GF-D8 (cell line): ENCODE measurements at regions not wholly inside any gene's neighbourhood (a gene's known extent, or its start where the extent isn't known, plus 50 kb on each side); places are given as distances from the start of the nearest gene placed in this dataset.

Source experiments
- DNase-seq: peaks from one replicate; lab custom pipeline; 2025; lab: John Stamatoyannopoulos, UW

DNA sequence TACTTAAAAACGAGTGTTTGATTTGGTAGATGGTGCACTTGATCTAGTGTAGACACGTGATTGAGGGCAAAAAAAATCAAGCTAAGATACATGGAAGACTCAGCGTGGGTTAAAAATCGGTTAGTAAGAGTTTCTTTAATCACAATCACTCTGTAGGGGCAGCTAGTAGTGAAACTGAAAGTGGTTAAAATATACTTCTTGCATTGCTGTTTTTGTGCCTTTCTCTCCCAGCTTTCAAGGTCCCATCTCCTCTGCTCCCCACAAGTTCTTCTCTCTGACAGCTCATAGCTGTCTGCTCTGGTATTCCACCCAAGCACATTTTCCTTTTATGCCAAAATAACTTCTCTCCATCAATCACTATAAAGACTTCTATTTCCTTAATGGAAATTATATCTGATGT lies 1089.7 kb downstream of the EFNB2 start:
- no peak for DNase-seq

DNA sequence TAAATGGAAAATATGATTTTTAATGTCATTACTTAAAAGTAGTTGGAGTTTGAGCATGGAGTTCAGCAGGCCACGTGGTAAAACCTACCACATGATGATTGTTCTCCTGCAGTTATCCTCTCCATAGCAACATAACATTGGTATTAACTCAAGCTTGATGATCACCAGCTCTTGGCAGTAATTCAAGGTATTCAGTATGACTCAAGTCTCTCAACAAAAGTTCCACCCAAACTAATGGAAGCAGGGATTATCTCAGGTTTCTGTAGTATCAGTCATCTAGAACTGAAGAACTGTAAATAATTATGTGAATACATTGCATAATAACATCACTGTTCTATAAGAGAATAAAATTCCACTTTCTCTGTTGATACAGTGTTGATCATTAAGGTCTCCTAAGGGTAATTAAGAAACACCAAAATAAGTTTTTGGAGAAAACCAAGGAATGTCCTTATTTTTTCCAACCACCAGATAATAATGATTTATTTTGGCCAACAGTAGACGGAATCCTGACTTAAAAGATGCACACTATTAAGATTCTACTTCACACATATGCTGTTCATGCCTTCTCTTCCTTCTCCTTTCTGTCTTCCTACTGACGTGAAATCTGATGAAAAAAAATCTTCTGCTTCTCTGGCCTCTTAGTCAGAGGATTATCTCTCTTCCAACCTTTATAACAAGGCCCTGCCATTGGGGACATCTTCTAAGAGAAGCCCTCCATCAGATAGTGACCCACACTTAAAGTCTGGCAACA lies 1092.3 kb downstream of the EFNB2 start:
- DNase-seq, result no peak

DNA sequence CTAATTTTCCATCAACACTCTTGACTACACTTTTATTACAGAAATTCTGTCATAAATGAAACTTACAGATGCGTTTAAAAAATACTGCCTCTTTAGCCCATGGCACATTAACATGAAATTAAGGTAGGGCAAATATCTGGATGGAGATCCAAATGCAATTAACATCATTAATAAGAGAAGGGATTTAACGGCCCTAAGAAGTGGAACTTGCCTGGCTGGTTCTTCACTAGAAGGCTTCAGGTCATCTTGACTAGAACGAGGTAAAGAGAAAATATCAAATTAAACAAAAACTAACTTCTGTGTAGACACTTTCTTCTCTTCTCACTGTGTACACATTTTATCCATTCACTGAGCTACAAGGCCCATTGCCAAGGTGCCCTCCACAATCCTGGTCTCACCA lies 1093.4 kb downstream of the EFNB2 start:
- no peak for DNase-seq

DNA sequence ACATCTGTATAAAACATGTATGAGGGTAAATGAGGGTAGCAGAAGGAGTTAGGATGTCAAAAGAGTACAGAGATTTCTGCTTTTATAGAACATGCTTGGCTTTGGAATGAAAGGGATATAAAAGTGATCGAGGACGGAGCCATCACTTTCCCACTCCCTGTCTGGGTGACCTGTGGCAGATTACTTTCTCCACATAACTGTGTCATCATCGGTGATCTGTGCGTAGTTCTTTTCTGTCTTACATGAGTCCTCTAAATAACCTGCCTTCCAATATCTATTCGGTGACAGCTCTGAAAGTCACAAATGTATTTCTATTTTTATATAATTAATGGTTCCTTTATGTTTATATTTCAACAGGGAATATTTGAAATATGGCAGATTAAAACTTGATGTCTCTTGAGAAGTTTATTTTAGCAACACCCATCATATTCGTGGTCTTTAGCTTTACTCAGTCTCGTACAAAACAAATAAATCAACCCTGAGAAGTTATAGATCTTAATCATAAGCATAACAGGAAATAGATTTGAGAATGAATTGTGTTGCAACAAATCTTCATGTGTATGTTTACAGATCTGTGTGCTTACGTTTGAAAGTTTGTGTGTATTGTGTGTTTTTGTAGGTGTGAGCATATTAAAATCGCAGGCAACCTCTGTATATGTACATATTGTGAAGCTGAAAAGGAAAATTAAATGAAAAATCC lies 1094.3 kb downstream of the EFNB2 start:
- DNase-seq, result no peak

DNA sequence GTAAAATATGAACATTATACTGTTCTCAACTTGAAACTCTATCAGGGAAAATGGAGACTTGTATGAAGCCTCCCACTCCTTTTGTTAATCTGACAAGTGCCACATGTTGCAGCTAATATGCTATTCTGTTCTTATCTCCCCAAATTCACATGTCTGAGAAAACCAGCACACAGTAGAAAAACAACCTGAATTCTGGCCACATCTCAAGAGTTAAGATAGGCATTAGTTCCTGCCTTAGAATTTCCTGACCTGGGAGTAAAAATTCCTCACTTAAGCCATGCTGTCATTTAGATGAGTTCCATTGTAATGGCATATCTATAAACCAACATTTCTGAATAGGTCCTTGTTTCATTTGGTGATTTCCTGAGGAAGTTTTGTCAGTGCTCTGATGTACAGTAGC lies 1098.5 kb downstream of the EFNB2 start:
- DNase-seq, result no peak

DNA sequence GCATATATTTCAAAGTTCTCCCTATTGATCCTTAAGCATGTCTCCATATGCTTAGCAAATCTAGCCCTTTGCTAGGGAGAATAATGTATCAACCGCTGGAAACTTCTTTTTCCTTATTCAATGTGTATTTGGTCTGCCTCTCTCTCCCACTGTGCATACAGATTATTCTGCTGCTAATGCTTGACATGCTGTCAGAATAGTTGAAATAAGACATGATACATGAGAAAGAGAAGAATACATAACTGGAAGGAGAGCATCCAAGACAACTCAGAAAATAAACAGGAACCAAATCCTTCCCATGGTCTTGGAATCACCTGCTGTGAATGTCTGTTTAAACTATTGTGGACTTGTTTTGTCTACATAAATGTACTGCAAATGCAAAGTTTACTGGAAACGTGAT lies 1103.0 kb downstream of the EFNB2 start:
- no peak for DNase-seq

DNA sequence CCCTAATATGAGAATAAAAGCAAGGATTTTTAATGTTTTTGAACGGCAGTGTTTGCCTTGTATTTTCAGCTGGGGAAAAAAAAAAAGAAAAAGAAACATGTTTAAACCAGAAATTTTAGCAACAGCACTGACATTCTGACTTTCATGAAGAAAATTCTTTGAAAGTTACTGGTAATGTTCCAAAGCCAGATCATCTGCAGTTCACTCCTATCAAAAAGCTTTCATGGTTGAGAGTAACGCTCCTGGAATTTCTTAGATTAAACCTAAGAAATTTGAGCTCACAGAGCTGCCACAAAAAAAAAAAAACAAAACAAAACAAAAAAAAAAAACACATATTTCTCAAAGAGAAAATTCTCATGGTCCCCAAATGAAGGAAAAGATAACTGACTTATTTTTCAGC lies 1106.7 kb downstream of the EFNB2 start:
- no peak for DNase-seq

DNA sequence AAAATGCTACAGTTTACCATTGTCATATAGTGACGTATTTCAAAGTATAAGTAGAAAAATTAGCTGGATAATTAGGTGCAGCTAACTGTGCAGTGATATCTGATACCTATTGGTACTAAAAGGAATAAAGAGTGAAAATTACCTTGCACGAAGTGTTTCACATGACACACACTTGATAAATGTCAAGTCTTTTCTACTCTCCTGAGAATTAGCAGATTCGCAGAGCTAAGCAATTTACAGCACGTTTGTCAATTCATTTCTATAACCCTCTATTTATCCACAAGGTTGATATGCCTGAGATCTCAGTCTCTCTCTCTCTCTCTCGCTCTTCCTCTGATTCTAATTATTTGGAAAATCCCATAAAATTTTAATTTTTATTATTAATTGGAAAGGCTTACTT lies 1109.0 kb downstream of the EFNB2 start:
- no peak for DNase-seq

DNA sequence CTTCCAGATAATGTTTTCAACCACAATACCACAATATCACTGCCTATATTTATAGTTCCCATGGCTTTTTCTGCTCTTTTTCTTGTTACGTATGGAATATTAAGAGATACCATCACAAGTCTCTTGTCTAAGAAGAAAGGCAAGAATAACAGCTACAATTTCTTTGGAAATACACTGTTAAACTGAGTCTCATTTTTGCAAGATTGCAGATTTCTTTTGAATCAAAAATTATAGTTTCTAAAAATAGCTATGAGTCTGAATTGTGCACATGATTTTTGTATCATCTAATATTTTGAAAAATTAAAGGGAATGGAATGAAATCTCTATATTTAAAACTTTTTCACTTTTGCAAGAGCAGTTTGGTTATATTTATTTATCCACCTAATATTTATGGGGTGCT lies 1120.8 kb downstream of the EFNB2 start:
- DNase-seq, result no peak

DNA sequence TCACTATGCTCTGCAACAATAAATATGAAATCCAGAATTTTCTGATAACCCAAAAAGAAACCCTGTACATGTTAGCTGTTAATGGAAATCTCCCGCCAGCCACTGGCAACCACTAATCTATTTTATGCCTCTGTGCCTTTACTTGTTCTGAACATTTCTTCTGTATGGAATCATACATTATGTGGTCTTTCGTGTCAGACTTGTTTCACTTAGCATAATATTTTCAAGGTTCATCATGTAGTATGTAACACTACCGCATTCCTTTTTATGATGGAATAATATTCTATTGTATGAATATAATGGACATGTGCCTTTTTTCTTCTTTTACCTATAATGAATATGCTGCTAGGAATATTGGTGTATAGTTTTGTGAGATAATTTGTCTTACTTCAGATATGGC lies 1123.3 kb downstream of the EFNB2 start:
- no peak for DNase-seq

DNA sequence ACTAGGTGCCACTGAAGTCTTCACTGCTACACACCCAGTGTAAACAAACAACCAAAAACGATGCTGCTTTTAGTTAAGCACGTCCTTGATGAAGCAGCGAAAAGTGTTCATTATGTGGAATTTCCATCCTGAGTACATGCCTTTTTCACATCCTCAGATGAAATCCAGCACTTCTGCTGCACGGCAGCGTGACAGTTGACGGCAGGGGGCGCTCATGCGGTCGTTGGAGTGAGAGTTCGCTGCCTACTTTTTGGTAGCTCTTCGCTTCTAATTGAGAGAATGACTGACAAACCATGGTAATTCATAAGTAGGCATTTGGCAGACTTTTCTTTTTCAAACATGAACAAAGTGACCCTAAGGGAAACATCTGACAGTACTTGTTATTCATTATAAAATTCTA lies 1124.9 kb downstream of the EFNB2 start:
- DNase-seq, result no peak

DNA sequence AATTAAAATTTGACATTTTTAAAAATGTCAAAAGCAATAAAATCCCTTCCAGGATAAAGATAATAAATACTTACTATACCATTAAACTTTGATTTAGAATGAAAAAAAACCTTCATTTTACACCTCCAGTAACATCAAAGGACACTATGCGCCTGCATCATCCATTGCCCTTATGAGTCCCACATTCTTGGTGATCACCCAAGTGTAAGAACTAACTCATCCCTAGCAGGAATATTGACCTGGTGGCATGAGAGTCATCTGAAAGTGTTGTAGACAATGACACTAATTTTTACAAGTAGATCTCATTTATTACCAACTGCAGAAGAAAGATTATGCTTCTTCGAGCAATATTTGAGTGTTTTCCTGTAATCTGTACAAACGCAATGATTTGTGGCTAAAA lies 1128.9 kb downstream of the EFNB2 start:
- no peak for DNase-seq

DNA sequence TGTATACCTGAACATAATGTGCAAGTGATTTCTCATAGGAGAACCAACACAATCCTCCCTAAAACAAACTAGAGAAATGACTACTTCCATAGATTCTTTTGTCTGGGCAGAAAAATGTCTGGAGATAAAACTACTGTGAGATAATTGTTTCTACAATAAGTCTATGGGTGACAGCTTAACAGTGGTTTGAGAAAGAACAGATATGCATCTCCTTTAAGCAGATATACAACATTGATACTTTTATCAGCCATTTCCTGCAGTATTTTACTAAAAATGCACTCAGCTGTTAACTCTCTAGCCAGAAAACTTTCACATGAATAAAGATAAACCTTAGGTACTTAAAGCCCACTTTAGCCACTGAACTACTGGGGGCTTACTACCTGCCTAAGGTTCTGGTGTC lies 1132.4 kb downstream of the EFNB2 start:
- DNase-seq, result no peak

DNA sequence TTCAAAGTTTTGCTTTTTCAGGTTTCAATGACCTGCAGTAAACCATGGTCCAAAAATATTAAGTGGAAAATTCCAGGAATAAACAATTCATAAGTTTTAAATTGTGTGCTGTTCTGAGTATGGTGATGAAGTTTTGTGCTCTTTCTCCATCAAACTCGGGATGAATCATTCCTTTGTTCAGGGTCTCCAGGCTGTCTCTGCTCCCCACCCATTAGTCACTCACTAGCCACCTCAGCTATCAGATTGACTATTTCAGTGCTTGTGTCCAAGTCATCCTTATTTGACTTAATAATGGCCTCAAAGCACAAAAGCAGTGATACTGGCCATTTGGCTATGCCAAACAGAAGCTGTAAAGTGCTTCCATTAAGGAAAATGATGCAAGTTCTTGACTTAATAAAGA lies 1140.4 kb downstream of the EFNB2 start:
- DNase-seq, result no peak

DNA sequence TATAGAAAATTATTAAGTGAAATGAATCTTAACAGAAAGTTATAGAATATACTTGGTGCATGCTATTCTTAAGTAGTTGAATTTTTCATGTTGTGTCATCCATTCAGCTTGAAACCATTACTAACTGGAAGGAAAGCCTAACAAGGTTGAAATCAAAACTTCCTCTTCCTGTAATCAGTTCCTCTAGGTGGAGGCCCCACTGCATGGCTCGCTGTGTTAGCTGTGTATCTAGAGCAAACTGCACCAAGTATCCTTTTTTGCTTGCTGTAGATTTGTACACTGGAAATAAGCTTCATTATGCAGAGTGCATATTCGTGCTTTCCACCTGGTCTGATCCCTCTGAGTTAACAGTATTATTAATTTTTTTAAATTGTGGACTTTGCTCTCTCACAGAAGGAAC lies 1146.1 kb downstream of the EFNB2 start:
- DNase-seq, result no peak

DNA sequence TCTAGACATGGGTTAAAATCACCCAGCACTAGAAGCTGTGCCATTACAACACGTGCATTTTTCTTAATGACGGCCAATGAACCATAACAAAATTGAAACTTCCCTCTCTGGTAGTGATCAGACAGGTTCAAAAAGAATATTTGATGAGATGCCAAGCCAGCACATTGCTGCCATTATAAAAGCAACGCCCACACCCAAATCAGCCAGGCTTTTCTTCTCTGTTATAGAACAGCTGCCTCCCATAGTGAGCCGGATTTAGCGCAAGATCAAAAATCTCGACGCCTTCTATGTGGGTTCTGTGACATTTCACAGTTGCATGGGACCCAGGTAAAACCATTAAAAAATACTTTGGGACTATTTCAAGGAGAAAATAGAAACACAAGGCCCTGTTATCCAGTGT lies 1158.0 kb downstream of the EFNB2 start:
- DNase-seq, result no peak

DNA sequence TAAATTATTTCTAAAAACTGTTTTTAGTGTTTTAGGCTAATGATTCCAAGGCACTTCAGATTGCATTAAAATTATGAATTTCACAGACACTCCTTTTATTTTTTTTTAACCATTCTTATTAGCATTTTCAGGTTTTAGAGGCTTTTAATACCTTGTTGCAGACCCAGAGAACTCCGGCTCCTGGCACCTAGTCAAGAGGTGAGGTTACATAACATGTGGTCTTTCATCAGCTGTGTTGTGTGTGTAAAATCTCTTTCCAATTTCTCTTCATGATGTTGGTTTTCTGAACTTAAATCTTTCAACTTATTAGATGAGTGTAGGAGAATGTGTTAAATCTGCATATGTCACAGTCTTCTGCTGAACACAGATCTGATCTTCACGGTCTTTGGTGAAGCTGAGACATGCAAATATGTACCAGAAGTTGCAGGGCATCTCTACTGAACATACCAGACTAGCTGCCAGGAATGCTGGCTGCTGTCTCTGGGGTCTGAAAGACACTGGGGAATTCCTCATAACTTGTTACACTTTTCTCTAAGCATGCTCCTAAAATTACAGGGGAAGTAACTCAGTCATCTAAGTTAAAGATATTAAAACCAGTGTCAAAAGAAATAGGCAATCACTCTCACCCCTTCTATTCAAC lies 1165.3 kb downstream of the EFNB2 start:
- no peak for DNase-seq

DNA sequence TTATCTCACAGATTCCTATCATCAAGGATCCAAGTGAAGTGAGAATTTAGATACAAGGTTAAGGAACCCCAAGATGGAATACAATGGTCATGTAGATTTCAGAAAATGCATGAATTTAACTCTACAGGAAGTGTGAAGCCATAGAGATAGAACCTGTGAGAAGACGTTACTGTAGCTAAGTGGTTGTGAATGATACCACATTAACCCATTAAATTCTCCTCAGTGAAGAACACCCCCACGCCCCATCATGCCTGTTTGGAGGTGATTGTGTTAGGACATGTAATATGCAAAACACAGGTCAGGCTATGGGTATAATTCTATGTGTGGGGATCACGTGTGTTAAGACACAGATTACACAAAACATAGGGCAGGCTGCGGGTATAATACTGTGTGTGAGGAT lies 1166.7 kb downstream of the EFNB2 start:
- DNase-seq, result no peak

DNA sequence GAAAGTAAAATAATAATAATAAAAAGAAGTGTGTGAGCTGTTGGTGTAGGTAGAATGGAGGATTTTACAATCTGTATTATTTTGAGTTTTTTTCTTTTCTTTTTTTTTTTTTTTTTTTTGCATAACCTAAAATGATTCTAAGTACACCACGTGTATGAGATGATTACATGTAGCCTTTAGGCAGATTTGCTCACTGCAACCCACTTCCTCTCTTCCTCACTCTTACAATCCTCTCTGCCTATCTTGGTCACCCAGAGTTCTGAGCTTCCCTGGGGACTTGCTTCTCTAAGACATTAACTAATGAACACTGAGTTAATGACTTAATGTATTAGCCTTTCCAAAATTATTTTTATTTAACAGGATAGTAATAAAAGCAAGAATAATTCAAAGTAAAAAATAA lies 1169.6 kb downstream of the EFNB2 start:
- DNase-seq, result peak; percentile 13

DNA sequence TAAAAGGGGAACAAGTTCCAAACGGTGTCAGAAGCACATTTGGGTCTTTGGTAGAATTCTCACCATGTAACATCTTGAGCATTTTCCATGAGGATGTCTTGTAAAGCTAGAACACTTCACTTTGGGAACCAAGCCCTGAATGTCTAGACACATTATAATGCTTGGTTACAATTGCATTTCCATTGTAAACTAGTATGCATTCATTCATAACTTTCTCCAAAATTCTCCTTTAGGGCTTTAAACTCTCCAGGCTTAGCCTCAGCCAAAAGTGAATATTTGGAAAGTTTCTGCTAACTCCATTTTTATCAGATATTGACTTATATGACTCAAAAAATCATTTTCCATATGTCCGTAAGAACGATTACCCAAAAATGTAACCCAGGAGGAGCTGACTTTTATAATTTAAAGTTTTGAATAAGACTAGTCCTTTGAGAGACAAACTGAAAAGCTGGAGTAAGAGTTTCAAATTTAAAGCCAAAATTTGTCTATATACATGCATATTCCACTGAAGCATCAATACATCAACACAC lies 1170.4 kb downstream of the EFNB2 start:
- DNase-seq, result no peak

DNA sequence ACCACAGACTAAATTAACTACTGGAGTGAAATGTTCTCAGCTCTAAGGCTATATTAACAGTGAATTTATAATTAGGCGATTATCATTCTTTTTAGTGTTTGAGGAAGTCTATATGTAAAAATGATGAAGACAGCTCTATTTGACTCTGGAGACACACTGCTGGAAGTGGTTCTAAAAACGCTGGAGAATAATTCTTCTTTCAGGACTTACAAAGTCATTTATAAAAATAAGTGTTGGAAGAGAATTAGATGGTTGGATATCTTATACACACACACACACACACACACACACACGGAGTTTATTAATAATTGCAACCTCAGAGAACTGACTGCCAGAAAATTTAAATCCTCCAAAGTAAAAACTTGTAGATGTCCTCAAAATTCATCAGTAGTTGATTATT lies 1171.3 kb downstream of the EFNB2 start:
- no peak for DNase-seq

DNA sequence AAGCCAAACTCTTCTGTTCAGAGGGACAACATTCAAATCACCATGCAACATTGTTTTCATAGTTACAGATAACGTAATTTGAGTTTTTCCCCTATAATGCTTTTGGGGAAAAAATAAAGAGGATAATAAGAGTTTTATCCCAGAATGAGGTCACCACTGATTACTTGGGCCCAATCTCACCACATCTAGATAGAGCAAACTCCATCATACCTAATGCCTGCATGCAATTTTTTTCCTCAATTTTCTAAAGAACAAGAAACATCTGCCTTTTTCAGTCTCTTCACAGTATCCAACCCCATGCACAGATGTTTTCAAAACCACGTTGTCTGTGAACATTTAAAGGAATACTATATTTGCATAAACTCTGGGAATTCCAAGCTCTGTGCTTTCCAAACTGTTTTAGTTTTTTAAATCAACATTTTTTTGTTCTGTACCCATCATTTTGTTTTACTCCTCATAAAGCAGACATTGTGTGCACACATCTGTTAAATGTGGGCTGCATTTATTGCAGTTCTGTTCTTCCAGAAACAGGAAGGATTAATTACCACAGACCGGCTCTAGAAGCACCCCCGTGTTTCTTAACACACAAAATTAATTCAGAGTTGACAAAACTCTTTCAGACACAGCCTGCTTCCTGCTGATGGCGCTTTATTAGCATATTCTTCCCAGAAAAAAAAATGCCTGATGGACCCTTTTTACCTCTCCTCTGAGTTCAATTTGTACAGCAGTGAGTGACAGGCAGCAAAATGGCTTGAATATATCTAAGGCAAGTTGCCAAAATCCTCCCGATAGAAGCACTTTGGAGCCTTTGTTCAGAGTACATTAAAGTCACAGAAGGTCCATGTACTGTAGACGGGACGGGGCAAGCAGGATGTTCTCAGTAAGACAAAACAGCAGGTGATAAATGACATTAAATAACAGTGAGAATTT lies 1171.9 kb downstream of the EFNB2 start:
- DNase-seq, result peak; percentile 74
